ENCODE measurements at regions not wholly inside any gene's neighbourhood (a gene's known extent, or its start where the extent isn't known, plus 50 kb on each side); places are given as distances from the start of the nearest gene placed in this dataset.

DNA sequence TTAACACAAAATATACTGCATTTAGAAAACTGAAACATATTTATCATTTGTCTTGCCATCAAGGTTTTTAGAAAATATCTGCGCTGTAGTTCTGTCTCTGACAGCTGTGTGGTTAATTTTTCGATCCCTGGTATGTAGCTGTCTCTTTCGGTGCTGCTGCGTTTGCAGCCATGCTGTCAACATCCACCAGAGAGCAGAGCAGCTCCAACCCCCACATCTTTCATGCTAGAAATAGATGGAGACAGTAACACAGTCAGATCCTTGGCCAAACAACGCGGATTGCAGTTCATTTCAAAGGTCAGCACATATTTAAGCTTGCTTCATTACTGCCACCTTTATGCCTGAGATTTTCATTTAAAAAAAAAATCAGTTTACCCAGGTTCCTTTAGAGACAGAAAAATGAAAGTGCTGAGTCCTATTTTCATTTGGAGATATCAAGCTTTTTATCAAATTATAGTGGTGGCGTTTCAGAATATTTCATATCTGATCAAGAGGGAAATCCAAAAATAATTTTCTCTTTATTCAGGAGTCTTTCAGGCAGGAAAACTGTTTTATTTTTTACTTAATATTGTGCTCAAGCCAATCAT, 157.7 kb upstream of the MMS22L start:
- POLR2A ChIA-PET = no interaction called here
- Histone ChIP-seq H3K9me3 (no peaks in the 10 kb centered on the region), H3F3A (replicated peaks; ENCODE audit: insufficient read depth) (no peaks in the 10 kb centered on the region), H3K4me2 (peak overlapping the region; percentile 36; the same call in 1 of the 2 replicates), H2AFZ (ENCODE audit: low read depth) (peak overlapping the region; percentile 10; the same call in 1 of the 2 replicates), H3K9me2 (no peaks in the 10 kb centered on the region), H3K4me3 (ENCODE audit: low read depth in 2 of 2, low read length in 1 of 2) (peak overlapping the region; percentile 35 to 52; a peak in 3 of 4 replicates), H3K27me3 (ENCODE audit: insufficient read depth) (no peaks in the 10 kb centered on the region), H3K27ac (ENCODE audit: low read depth in 2 of 2, low read length in 1 of 2) (no peak overlapping the region; a peak in 1 of 4 replicates), H3K4me1 (ENCODE audit: control insufficient read depth in 1 of 2, insufficient read depth in 2 of 2, low read depth in 1 of 2, low read length in 1 of 2) (peaks cover 0 to 5% of the 10 kb centered on the region in 2 experiments; a peak in 3 of 4 replicates), H3K9ac (no peak overlapping the region), H4K20me1 (ENCODE audit: insufficient read depth) (no peaks in the 10 kb centered on the region), H3K36me3 (replicated peaks in 1 of 2; ENCODE audit: control insufficient read depth in 1 of 2, insufficient read depth in 2 of 2, low read length in 1 of 2) (no peaks in the 10 kb centered on the region), H3K79me2 (ENCODE audit: insufficient read depth) (no peaks in the 10 kb centered on the region)
- DNase-seq = peak; percentile 60
- CTCF ChIA-PET = interaction anchor here (0.7 to 2.7 kb wide), 25 partner anchors 9 to 1679 kb away, joined by 3 to 14 read pairs (median 4); no protein-coding TSS in a partner anchor
- WGBS (ENCODE audit: low lambda C conversion rate) = 4% methylated on average over 7 of the region's 7 CpGs
- TF ChIP-seq CHD2 (IDR thresholded peaks at IDR 0.05; ENCODE audit: low read length, partially characterized antibody) = no peak
- TF ChIP-seq GATA2 (CRISPR knock-in tag; IDR thresholded peaks at IDR 0.05) = peak; percentile 41
- no peak for TF ChIP-seq NRF1 (IDR thresholded peaks at IDR 0.05; ENCODE audit: low read depth, low read length)
- TF ChIP-seq GABPA (IDR thresholded peaks at IDR 0.05; ENCODE audit: low read depth) = no peak
- TF ChIP-seq, protein P1, sequence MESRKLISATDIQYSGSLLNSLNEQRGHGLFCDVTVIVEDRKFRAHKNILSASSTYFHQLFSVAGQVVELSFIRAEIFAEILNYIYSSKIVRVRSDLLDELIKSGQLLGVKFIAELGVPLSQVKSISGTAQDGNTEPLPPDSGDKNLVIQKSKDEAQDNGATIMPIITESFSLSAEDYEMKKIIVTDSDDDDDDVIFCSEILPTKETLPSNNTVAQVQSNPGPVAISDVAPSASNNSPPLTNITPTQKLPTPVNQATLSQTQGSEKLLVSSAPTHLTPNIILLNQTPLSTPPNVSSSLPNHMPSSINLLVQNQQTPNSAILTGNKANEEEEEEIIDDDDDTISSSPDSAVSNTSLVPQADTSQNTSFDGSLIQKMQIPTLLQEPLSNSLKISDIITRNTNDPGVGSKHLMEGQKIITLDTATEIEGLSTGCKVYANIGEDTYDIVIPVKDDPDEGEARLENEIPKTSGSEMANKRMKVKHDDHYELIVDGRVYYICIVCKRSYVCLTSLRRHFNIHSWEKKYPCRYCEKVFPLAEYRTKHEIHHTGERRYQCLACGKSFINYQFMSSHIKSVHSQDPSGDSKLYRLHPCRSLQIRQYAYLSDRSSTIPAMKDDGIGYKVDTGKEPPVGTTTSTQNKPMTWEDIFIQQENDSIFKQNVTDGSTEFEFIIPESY (IDR thresholded peaks at IDR 0.05; ENCODE audit: borderline replicate concordance, low read depth) = no peak
- peak; percentile 81 for TF ChIP-seq RAD21 (IDR thresholded peaks at IDR 0.05; ENCODE audit: low read length)
- TF ChIP-seq, protein P2, sequence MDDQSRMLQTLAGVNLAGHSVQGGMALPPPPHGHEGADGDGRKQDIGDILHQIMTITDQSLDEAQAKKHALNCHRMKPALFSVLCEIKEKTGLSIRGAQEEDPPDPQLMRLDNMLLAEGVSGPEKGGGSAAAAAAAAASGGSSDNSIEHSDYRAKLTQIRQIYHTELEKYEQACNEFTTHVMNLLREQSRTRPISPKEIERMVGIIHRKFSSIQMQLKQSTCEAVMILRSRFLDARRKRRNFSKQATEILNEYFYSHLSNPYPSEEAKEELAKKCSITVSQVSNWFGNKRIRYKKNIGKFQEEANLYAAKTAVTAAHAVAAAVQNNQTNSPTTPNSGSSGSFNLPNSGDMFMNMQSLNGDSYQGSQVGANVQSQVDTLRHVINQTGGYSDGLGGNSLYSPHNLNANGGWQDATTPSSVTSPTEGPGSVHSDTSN (IDR thresholded peaks at IDR 0.05) = no peak
- no peak for TF ChIP-seq YY1 (IDR thresholded peaks at IDR 0.05; ENCODE audit: low read depth)
- no peak for TF ChIP-seq TCF12 (IDR thresholded peaks at IDR 0.05)
- TF ChIP-seq MEF2A (IDR thresholded peaks at IDR 0.05; ENCODE audit: borderline replicate concordance, low read depth) = no peak
- no peak for TF ChIP-seq TEAD4 (IDR thresholded peaks at IDR 0.05; ENCODE audit: borderline replicate concordance, insufficient read depth)
- no peak; a peak in 1 of 4 replicates for TF ChIP-seq EP300 (IDR thresholded peaks at IDR 0.05; ENCODE audit: borderline replicate concordance in 1 of 2, low read depth in 1 of 2, low read length in 1 of 2)
- TF ChIP-seq TAF1 (IDR thresholded peaks at IDR 0.05; ENCODE audit: borderline replicate concordance, low read depth, low read length) = no peak
- TF ChIP-seq, protein P3, sequence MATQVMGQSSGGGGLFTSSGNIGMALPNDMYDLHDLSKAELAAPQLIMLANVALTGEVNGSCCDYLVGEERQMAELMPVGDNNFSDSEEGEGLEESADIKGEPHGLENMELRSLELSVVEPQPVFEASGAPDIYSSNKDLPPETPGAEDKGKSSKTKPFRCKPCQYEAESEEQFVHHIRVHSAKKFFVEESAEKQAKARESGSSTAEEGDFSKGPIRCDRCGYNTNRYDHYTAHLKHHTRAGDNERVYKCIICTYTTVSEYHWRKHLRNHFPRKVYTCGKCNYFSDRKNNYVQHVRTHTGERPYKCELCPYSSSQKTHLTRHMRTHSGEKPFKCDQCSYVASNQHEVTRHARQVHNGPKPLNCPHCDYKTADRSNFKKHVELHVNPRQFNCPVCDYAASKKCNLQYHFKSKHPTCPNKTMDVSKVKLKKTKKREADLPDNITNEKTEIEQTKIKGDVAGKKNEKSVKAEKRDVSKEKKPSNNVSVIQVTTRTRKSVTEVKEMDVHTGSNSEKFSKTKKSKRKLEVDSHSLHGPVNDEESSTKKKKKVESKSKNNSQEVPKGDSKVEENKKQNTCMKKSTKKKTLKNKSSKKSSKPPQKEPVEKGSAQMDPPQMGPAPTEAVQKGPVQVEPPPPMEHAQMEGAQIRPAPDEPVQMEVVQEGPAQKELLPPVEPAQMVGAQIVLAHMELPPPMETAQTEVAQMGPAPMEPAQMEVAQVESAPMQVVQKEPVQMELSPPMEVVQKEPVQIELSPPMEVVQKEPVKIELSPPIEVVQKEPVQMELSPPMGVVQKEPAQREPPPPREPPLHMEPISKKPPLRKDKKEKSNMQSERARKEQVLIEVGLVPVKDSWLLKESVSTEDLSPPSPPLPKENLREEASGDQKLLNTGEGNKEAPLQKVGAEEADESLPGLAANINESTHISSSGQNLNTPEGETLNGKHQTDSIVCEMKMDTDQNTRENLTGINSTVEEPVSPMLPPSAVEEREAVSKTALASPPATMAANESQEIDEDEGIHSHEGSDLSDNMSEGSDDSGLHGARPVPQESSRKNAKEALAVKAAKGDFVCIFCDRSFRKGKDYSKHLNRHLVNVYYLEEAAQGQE (IDR thresholded peaks at IDR 0.05; ENCODE audit: low read depth, low read length) = no peak
- no peak for TF ChIP-seq RFX5 (IDR thresholded peaks at IDR 0.05; ENCODE audit: low read length)
- TF ChIP-seq, protein P4, sequence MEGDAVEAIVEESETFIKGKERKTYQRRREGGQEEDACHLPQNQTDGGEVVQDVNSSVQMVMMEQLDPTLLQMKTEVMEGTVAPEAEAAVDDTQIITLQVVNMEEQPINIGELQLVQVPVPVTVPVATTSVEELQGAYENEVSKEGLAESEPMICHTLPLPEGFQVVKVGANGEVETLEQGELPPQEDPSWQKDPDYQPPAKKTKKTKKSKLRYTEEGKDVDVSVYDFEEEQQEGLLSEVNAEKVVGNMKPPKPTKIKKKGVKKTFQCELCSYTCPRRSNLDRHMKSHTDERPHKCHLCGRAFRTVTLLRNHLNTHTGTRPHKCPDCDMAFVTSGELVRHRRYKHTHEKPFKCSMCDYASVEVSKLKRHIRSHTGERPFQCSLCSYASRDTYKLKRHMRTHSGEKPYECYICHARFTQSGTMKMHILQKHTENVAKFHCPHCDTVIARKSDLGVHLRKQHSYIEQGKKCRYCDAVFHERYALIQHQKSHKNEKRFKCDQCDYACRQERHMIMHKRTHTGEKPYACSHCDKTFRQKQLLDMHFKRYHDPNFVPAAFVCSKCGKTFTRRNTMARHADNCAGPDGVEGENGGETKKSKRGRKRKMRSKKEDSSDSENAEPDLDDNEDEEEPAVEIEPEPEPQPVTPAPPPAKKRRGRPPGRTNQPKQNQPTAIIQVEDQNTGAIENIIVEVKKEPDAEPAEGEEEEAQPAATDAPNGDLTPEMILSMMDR (IDR thresholded peaks at IDR 0.05) = peak; percentile 69
- TF ChIP-seq EZH2phosphoT487 (IDR thresholded peaks at IDR 0.05; ENCODE audit: borderline replicate concordance, low read depth) = no peak
- no peak for TF ChIP-seq JUND (IDR thresholded peaks at IDR 0.05)
- TF ChIP-seq RCOR1 (IDR thresholded peaks at IDR 0.05; ENCODE audit: low read length) = peak; percentile 64; the same call in 1 of the 2 replicates
- TF ChIP-seq, protein P5, sequence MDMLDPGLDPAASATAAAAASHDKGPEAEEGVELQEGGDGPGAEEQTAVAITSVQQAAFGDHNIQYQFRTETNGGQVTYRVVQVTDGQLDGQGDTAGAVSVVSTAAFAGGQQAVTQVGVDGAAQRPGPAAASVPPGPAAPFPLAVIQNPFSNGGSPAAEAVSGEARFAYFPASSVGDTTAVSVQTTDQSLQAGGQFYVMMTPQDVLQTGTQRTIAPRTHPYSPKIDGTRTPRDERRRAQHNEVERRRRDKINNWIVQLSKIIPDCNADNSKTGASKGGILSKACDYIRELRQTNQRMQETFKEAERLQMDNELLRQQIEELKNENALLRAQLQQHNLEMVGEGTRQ (IDR thresholded peaks at IDR 0.05; ENCODE audit: borderline replicate concordance, low read depth, low read length) = no peak
- no peak for TF ChIP-seq FOXM1 (IDR thresholded peaks at IDR 0.05; ENCODE audit: low read depth)
- TF ChIP-seq POLR2AphosphoS5 (IDR thresholded peaks at IDR 0.05; ENCODE audit: low read depth, low read length) = no peak
- peak; percentile 79 for TF ChIP-seq SMC3 (IDR thresholded peaks at IDR 0.05; ENCODE audit: low read depth, low read length)
- TF ChIP-seq MXI1 (IDR thresholded peaks at IDR 0.05; ENCODE audit: low read depth, low read length) = peak; percentile 69; the same call in 1 of the 2 replicates
- no peak for TF ChIP-seq ELF1 (IDR thresholded peaks at IDR 0.05)
- TF ChIP-seq SIN3A (IDR thresholded peaks at IDR 0.05; ENCODE audit: borderline replicate concordance, low read depth, low read length) = no peak
